Central memory CD8-positive, alpha-beta T cell (primary cell): ENCODE measurements at regions not wholly inside any gene's neighbourhood (a gene's known extent, or its start where the extent isn't known, plus 50 kb on each side); places are given as distances from the start of the nearest gene placed in this dataset.
A peak's percentile ranks its signal among the peaks of the same experiment; 100 is the strongest.
"Not testable (repeated sequence)": the region's sequence is repeated elsewhere in the genome, so short reads cannot be mapped to it uniquely, and the experiment has no call there.

Experiments
- ATAC-seq: fragments of 150-1000 bp; cut with Tn5 transposase; replicated peaks from 2 replicates; pipeline ENCODE4 v1.10.0; 2022; ENCODE audit warnings: mild to moderate bottlenecking, moderate FRiP score, moderate number of reproducible peaks; ENCODE audit not compliant: poor library complexity, severe bottlenecking; ENCODE audit errors: extremely low read depth
- DNase-seq, 2 donors: peaks; one replicate each; pipeline ENCODE4 v3.0.0; 2021; ENCODE audit warnings: low spot score in 2 of 2
- H3K27ac Mint-ChIP-seq: one replicate; pipeline ENCODE4 v1.8.0; 2022; ENCODE audit warnings: low read depth, mild to moderate bottlenecking, moderate library complexity, mixed read lengths
- H3K27me3 Mint-ChIP-seq: one replicate; pipeline ENCODE4 v1.8.0; 2022; ENCODE audit warnings: mixed read lengths
- H3K36me3 Mint-ChIP-seq: one replicate; pipeline ENCODE4 v1.8.0; 2022; ENCODE audit warnings: mild to moderate bottlenecking, moderate library complexity, mixed read lengths; ENCODE audit not compliant: insufficient read depth
- H3K4me1 Mint-ChIP-seq: one replicate; pipeline ENCODE4 v1.8.0; 2022; ENCODE audit warnings: mixed read lengths
- H3K4me3 Mint-ChIP-seq: one replicate; pipeline ENCODE4 v1.8.0; 2022; ENCODE audit warnings: mild to moderate bottlenecking, moderate library complexity, mixed read lengths
- H3K9me3 Mint-ChIP-seq: one replicate; pipeline ENCODE4 v1.8.0; 2022; ENCODE audit warnings: mixed read lengths

DNA sequence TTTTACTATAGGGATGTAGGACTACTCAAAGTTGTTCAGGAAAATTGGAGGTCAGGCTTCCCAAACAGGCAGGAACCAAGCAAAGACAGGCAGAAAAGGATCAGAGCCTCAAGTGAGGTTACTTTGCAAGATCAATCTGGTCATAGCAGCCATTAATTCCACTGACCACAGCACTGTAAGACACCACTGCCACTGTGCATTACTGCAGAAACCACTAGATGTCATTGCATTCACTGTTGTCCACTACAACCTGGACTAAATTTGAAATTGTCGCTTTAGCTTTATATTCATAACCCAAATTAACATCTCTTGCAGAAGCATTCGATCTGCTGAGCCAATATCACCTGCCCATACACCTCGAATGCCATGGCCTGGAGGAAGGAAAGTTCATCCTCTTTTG, 126.9 kb upstream of the UFL1 start:
- ATAC-seq, result no peak
- H3K27ac Mint-ChIP-seq, result no peak overlapping the region

DNA sequence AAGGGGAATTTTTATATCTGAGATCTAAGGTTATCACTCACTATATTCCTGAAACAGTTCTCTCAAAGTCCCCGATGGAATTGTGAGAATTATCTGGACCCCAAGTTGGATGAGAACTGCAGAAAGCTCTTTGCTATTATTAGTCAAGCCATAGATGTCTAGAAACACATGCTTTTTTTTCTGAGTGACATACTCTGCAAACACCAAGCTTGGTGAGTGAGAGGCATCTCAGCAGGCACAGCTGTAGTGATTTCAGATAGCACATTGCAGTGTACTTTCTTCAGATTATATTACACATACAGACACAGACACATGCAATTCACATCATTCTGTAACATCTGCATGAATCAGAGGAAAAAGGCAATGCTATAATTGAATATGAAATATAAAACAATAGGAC, 111.1 kb upstream of the UFL1 start:
- ATAC-seq (no peak), DNase-seq (no peak)
- Mint-ChIP-seq H3K4me1 (no peaks in the 10 kb centered on the region), H3K4me3 (no peak overlapping the region), H3K27me3 (peaks cover 36% of the 10 kb centered on the region), H3K36me3 (no peaks in the 10 kb centered on the region), H3K9me3 (peaks cover 5% of the 10 kb centered on the region), H3K27ac (no peak overlapping the region)

More for the DNA sequence above, 126.9 kb upstream of the UFL1 start:
- no peaks in the 10 kb centered on the region for H3K9me3 Mint-ChIP-seq
- H3K27me3 Mint-ChIP-seq, result peaks cover 12% of the 10 kb centered on the region
- no peak overlapping the region for H3K4me3 Mint-ChIP-seq
- no peaks in the 10 kb centered on the region for H3K36me3 Mint-ChIP-seq
- no peak for DNase-seq
- H3K4me1 Mint-ChIP-seq, result peaks cover 6% of the 10 kb centered on the region

DNA sequence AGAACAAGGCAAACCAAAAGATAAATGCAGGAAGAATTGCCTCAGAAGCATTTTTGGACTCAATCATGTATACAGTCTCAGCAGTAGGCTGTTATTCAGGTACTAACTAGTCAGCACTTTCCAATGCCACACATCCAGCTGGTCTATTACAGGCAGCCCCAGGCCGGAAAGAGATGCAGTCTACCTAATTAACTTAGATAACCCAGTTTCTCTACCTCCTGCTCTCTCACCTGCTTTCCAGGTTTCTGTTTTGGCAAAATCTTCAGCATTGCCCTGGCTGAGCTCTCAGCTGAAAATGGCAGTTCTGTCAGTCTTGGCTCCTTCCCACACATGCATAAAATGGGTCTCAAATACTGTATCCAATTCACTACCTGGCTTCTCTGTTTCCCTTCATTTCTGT, 101.3 kb upstream of the UFL1 start:
- Mint-ChIP-seq H3K36me3 (no peaks in the 10 kb centered on the region), H3K4me3 (no peak overlapping the region), H3K27ac (no peak overlapping the region), H3K27me3 (no peaks in the 10 kb centered on the region), H3K9me3 (peaks cover 8% of the 10 kb centered on the region), H3K4me1 (no peaks in the 10 kb centered on the region)
- no peak for ATAC-seq
- no peak for DNase-seq

DNA sequence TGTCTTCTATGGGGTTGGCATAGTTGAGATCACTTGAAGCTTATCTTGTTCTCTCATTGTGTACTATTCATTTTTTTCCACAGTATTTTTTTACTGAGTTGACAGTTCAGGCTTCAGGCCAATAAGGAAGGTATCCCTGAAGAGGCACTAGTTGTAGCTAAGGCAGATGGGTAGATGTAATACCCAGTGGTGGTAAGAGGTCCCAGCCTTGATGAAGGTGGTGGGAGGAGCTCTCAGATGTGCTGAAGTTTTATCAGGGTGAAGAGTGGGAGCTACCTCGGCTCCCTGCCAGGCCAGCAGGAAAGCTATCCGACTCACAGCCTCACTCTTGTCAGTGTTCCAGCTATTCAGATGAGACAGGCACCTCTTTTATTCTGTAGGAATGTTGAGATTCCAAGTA, 87.7 kb upstream of the UFL1 start:
- H3K4me3 Mint-ChIP-seq, result no peak overlapping the region
- H3K4me1 Mint-ChIP-seq, result no peaks in the 10 kb centered on the region
- ATAC-seq (no peak), DNase-seq (no peak)
- H3K36me3 Mint-ChIP-seq, result no peaks in the 10 kb centered on the region
- H3K9me3 Mint-ChIP-seq, result peaks cover 17% of the 10 kb centered on the region
- no peak overlapping the region for H3K27ac Mint-ChIP-seq
- H3K27me3 Mint-ChIP-seq, result peaks cover 86% of the 10 kb centered on the region

GRCh38 chr6:96436398-96436797, 85.2 kb upstream of the UFL1 start:
- H3K9me3 Mint-ChIP-seq, result peaks cover 17% of the 10 kb centered on the region
- H3K4me3 Mint-ChIP-seq, result no peak overlapping the region
- no peaks in the 10 kb centered on the region for H3K4me1 Mint-ChIP-seq
- no peaks in the 10 kb centered on the region for H3K36me3 Mint-ChIP-seq
- no peak for ATAC-seq
- no peak overlapping the region for H3K27ac Mint-ChIP-seq
- DNase-seq, result no peak
- H3K27me3 Mint-ChIP-seq, result peaks cover 84% of the 10 kb centered on the region

DNA sequence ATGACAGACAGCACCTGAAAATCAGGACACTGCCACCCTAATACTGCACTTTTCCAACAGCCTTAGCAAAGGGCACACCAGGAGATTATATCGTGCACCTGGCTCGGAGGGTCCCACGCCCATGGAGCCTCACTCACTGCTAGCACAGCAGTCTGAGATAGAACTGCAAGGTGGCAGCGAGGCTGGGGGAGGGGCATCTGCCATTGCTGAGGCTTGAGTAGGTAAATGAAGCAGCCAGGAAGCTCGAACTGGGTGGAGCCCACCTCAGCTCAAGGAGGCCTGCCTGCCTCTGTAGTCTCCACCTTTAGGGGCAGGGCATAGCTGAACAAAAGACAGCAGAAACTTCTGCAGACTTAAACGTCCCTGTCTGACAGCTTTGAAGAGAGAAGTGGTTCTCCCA, 84.4 kb upstream of the UFL1 start:
- H3K4me1 Mint-ChIP-seq, H3K36me3 Mint-ChIP-seq, DNase-seq, ATAC-seq, H3K4me3 Mint-ChIP-seq, H3K27ac Mint-ChIP-seq: not testable (repeated sequence)
- Mint-ChIP-seq H3K9me3 (peaks cover 17% of the 10 kb centered on the region), H3K27me3 (peaks cover 76% of the 10 kb centered on the region)

- H3K27ac Mint-ChIP-seq, result no peak overlapping the region
- no peak overlapping the region for H3K4me3 Mint-ChIP-seq
- H3K36me3 Mint-ChIP-seq, result no peaks in the 10 kb centered on the region
- H3K27me3 Mint-ChIP-seq, result peaks cover 28% of the 10 kb centered on the region
- ATAC-seq (no peak), DNase-seq (no peak)
- peaks cover 5% of the 10 kb centered on the region for H3K9me3 Mint-ChIP-seq
- no peaks in the 10 kb centered on the region for H3K4me1 Mint-ChIP-seq
Observed at GRCh38 chr6:96450082-96450769, 71.4 kb upstream of the UFL1 start.

- no peak for ATAC-seq
- Mint-ChIP-seq H3K27ac (no peak overlapping the region), H3K9me3 (peaks cover 3% of the 10 kb centered on the region), H3K36me3 (no peaks in the 10 kb centered on the region), H3K4me3 (no peak overlapping the region), H3K27me3 (peaks cover 28% of the 10 kb centered on the region), H3K4me1 (no peaks in the 10 kb centered on the region)
- DNase-seq, result no peak
Observed at GRCh38 chr6:96450770-96451130, 70.9 kb upstream of the UFL1 start.

- Mint-ChIP-seq H3K27me3 (no peaks in the 10 kb centered on the region), H3K9me3 (no peaks in the 10 kb centered on the region), H3K4me3 (no peak overlapping the region), H3K4me1 (no peaks in the 10 kb centered on the region), H3K36me3 (no peaks in the 10 kb centered on the region), H3K27ac (no peak overlapping the region)
- no peak for DNase-seq
- no peak for ATAC-seq
Observed at GRCh38 chr6:96458771-96459170, 62.8 kb upstream of the UFL1 start.

- Mint-ChIP-seq H3K9me3 (no peaks in the 10 kb centered on the region), H3K36me3 (no peaks in the 10 kb centered on the region), H3K4me3 (no peak overlapping the region), H3K27me3 (no peaks in the 10 kb centered on the region), H3K27ac (no peak overlapping the region), H3K4me1 (peaks cover 2% of the 10 kb centered on the region)
- DNase-seq (no peak), ATAC-seq (no peak)
Observed at GRCh38 chr6:96460052-96460700, 61.4 kb upstream of the UFL1 start.

GRCh38 chr6:96465321-96465903, 56.2 kb upstream of the UFL1 start:
- no peak for DNase-seq
- no peak for ATAC-seq
- Mint-ChIP-seq H3K36me3 (no peaks in the 10 kb centered on the region), H3K4me3 (no peak overlapping the region), H3K27me3 (no peaks in the 10 kb centered on the region), H3K27ac (no peak overlapping the region), H3K4me1 (peaks cover 29% of the 10 kb centered on the region), H3K9me3 (no peaks in the 10 kb centered on the region)

GRCh38 chr6:96466147-96466863, 55.3 kb upstream of the UFL1 start:
- ATAC-seq (peak; percentile 86), DNase-seq (no peak)
- peaks cover 29% of the 10 kb centered on the region for H3K4me1 Mint-ChIP-seq
- H3K9me3 Mint-ChIP-seq, result no peaks in the 10 kb centered on the region
- no peak overlapping the region for H3K4me3 Mint-ChIP-seq
- H3K36me3 Mint-ChIP-seq, result no peaks in the 10 kb centered on the region
- no peak overlapping the region for H3K27ac Mint-ChIP-seq
- no peaks in the 10 kb centered on the region for H3K27me3 Mint-ChIP-seq

DNA sequence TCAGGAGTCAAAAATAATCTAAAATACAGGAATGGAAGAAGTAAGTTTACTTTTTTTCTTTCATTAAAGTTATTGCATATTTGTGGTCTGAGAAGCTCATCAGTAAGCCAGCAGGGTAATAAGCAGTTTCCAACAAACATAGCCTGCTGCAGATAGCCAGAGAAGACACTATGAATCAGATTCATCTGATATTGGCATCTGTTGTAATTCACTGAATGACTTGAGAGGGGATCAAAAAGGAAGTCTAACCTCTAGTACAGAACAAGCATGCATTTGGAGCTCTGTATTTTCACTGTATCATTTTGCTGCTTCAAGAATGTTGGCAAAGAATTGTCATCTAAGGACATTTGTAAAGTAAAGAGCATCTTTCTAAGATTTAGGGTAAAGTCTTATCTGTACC, 53.8 kb upstream of the UFL1 start:
- no peaks in the 10 kb centered on the region for H3K27me3 Mint-ChIP-seq
- ATAC-seq (no peak), DNase-seq (no peak)
- no peak overlapping the region for H3K4me3 Mint-ChIP-seq
- H3K27ac Mint-ChIP-seq, result no peak overlapping the region
- H3K9me3 Mint-ChIP-seq, result no peaks in the 10 kb centered on the region
- H3K36me3 Mint-ChIP-seq, result no peaks in the 10 kb centered on the region
- H3K4me1 Mint-ChIP-seq, result peaks cover 29% of the 10 kb centered on the region
